NCI-H510A treated with DMSO at 0.1 percent for 48 hours (cell line): ENCODE measurements at regions not wholly inside any gene's neighbourhood (a gene's known extent, or its start where the extent isn't known, plus 50 kb on each side); places are given as distances from the start of the nearest gene placed in this dataset.

Source experiments
- DNase-seq: peaks from one replicate; lab custom pipeline; 2025; lab: John Stamatoyannopoulos, UW

- DNase-seq: no peak
Measured at GRCh38 chr18:75588412-75588811, 160.9 kb upstream of the SMIM21 start.

GRCh38 chr18:75587131-75587530, 159.6 kb upstream of the SMIM21 start:
- no peak for DNase-seq

- DNase-seq: no peak
Measured at GRCh38 chr18:75586130-75586889, 158.8 kb upstream of the SMIM21 start.

GRCh38 chr18:75582940-75583339, 155.4 kb upstream of the SMIM21 start:
- DNase-seq: no peak

- DNase-seq: no peak
Measured at GRCh38 chr18:75582406-75582821, 154.9 kb upstream of the SMIM21 start.

GRCh38 chr18:75581336-75582131, 154.0 kb upstream of the SMIM21 start:
- no peak for DNase-seq

GRCh38 chr18:75574187-75574586, 146.7 kb upstream of the SMIM21 start:
- DNase-seq: no peak

- no peak for DNase-seq
Measured at GRCh38 chr18:75563150-75563549, 135.6 kb upstream of the SMIM21 start.

- no peak for DNase-seq
Measured at GRCh38 chr18:75562216-75562615, 134.7 kb upstream of the SMIM21 start.

- DNase-seq: no peak
Measured at GRCh38 chr18:75558790-75559189, 131.3 kb upstream of the SMIM21 start.

GRCh38 chr18:75556841-75557240, 129.3 kb upstream of the SMIM21 start:
- DNase-seq: no peak

GRCh38 chr18:75554644-75555185, 127.2 kb upstream of the SMIM21 start:
- DNase-seq: no peak

GRCh38 chr18:75554176-75554575, 126.7 kb upstream of the SMIM21 start:
- no peak for DNase-seq

- DNase-seq: no peak
Measured at GRCh38 chr18:75553021-75553420, 125.5 kb upstream of the SMIM21 start.

GRCh38 chr18:75551071-75551470, 123.6 kb upstream of the SMIM21 start:
- DNase-seq: no peak

GRCh38 chr18:75548353-75548905, 120.9 kb upstream of the SMIM21 start:
- no peak for DNase-seq

- DNase-seq: no peak
Measured at GRCh38 chr18:75546964-75547363, 119.5 kb upstream of the SMIM21 start.

- DNase-seq: no peak
Measured at GRCh38 chr18:75545189-75545588, 117.7 kb upstream of the SMIM21 start.

GRCh38 chr18:75544496-75544895, 117.0 kb upstream of the SMIM21 start:
- DNase-seq: no peak

- no peak for DNase-seq
Measured at GRCh38 chr18:75544051-75544481, 116.6 kb upstream of the SMIM21 start.

GRCh38 chr18:75538727-75539126, 111.2 kb upstream of the SMIM21 start:
- DNase-seq: no peak

GRCh38 chr18:75533950-75534349, 106.4 kb upstream of the SMIM21 start:
- DNase-seq: no peak

- no peak for DNase-seq
Measured at GRCh38 chr18:75533209-75533608, 105.7 kb upstream of the SMIM21 start.
